Prostate gland (tissue), 2 donors: ENCODE measurements at regions not wholly inside any gene's neighbourhood (a gene's known extent, or its start where the extent isn't known, plus 50 kb on each side); places are given as distances from the start of the nearest gene placed in this dataset.

Source experiments
- CTCF ChIP-seq, 4 experiments: fragments of 200-600 bp in 2 of 4; fragments of 450-650 bp in 2 of 4; sonication (generic) in 2 of 4; IDR thresholded peaks; 1 replicate in 3 of 4; 2 replicates in 1 of 4; pipeline ENCODE4 v1.5.1; 2016 to 2019; ENCODE audit warnings: antibody characterized with exemption in 4 of 4, mild to moderate bottlenecking in 2 of 4, moderate library complexity in 2 of 4
- POLR2AphosphoS5 ChIP-seq: sonication (generic); formaldehyde crosslinking; IDR thresholded peaks from one replicate; pipeline ENCODE4 v1.6.1; 2017; ENCODE audit warnings: antibody characterized with exemption

- TF ChIP-seq CTCF (IDR thresholded peaks at IDR 0.05) (no peak), POLR2AphosphoS5 (no peak)
These were observed 161.1 kb downstream of the MSN start for GRCh38 chrX:65828599-65828998.
